Right ventricle myocardium superior (tissue), 1 donor: ENCODE measurements at regions not wholly inside any gene's neighbourhood (a gene's known extent, or its start where the extent isn't known, plus 50 kb on each side); places are given as distances from the start of the nearest gene placed in this dataset.

Source experiments
- ATAC-seq: fragments of 200-7000 bp; cut with Tn5 transposase; one replicate; pipeline ENCODE4 v1.9.1; 2020; ENCODE audit warnings: mild to moderate bottlenecking; ENCODE audit not compliant: poor library complexity
- DNase-seq: peaks from one replicate; pipeline ENCODE4 v3.0.0-alpha.2; 2020
- intact Hi-C: fragments of 100-400 bp; cut with DNase I; formaldehyde crosslinking; loops from one replicate; pipeline ENCODE4 v1.11.2; 2022
- donor health status: DM: no; HTN: yes; CAD: no; lungs with severe emphysema.

GRCh38 chr1:239270509-239270908 is 115.9 kb upstream of the CHRM3 start:
- DNase-seq (no peak), ATAC-seq (no peak)
- intact Hi-C loops, result no loop called here

- intact Hi-C loops, result no loop called here
- ATAC-seq, result no peak
- no peak for DNase-seq
These were observed 116.7 kb upstream of the CHRM3 start for GRCh38 chr1:239269706-239270105.

GRCh38 chr1:239268941-239269340 is 117.4 kb upstream of the CHRM3 start:
- ATAC-seq (no peak), DNase-seq (no peak)
- intact Hi-C loops, result no loop called here

- DNase-seq, result no peak
- ATAC-seq, result no peak
- intact Hi-C loops, result no loop called here
These were observed 118.4 kb upstream of the CHRM3 start for GRCh38 chr1:239268007-239268406.

GRCh38 chr1:239263801-239264200 is 122.6 kb upstream of the CHRM3 start:
- ATAC-seq (no peak), DNase-seq (no peak)
- intact Hi-C loops, result no loop called here

GRCh38 chr1:239262538-239262937 is 123.8 kb upstream of the CHRM3 start:
- DNase-seq (no peak), ATAC-seq (no peak)
- intact Hi-C loops, result no loop called here

GRCh38 chr1:239261521-239261920 is 124.8 kb upstream of the CHRM3 start:
- DNase-seq, result no peak
- intact Hi-C loops, result no loop called here
- no peak for ATAC-seq

GRCh38 chr1:239260842-239261241 is 125.5 kb upstream of the CHRM3 start:
- no peak for DNase-seq
- no peak for ATAC-seq
- intact Hi-C loops, result no loop called here

GRCh38 chr1:239255628-239256160 is 130.7 kb upstream of the CHRM3 start:
- intact Hi-C loops, result no loop called here
- DNase-seq (no peak), ATAC-seq (no peak)

GRCh38 chr1:239254999-239255398 is 131.4 kb upstream of the CHRM3 start:
- intact Hi-C loops, result no loop called here
- no peak for DNase-seq
- no peak for ATAC-seq

GRCh38 chr1:239253032-239253431 is 133.3 kb upstream of the CHRM3 start:
- no peak for DNase-seq
- intact Hi-C loops, result no loop called here
- ATAC-seq, result no peak

GRCh38 chr1:239250353-239251035 is 135.9 kb upstream of the CHRM3 start:
- DNase-seq (no peak), ATAC-seq (no peak)
- intact Hi-C loops, result no loop called here

GRCh38 chr1:239247285-239247684 is 139.1 kb upstream of the CHRM3 start:
- no peak for DNase-seq
- ATAC-seq, result no peak
- intact Hi-C loops, result no loop called here

GRCh38 chr1:239244084-239244483 is 142.3 kb upstream of the CHRM3 start:
- intact Hi-C loops, result no loop called here
- no peak for ATAC-seq
- no peak for DNase-seq

- no peak for ATAC-seq
- DNase-seq, result no peak
- intact Hi-C loops, result no loop called here
These were observed 143.4 kb upstream of the CHRM3 start for GRCh38 chr1:239243006-239243405.

- no peak for ATAC-seq
- no peak for DNase-seq
- intact Hi-C loops, result no loop called here
These were observed 144.0 kb upstream of the CHRM3 start for GRCh38 chr1:239242404-239242803.

GRCh38 chr1:239240736-239241135 is 145.6 kb upstream of the CHRM3 start:
- intact Hi-C loops, result no loop called here
- DNase-seq (no peak), ATAC-seq (no peak)

GRCh38 chr1:239239529-239239928 is 146.8 kb upstream of the CHRM3 start:
- intact Hi-C loops, result no loop called here
- ATAC-seq, result no peak

GRCh38 chr1:239237912-239238311 is 148.5 kb upstream of the CHRM3 start:
- no peak for DNase-seq
- intact Hi-C loops, result no loop called here
- ATAC-seq, result no peak

More at GRCh38 chr1:239239529-239239928, 146.8 kb upstream of the CHRM3 start:
- no peak for DNase-seq

- intact Hi-C loops, result no loop called here
- DNase-seq (no peak), ATAC-seq (no peak)
These were observed 152.7 kb upstream of the CHRM3 start for GRCh38 chr1:239233626-239234025.

- ATAC-seq (no peak), DNase-seq (no peak)
- intact Hi-C loops, result no loop called here
These were observed 153.4 kb upstream of the CHRM3 start for GRCh38 chr1:239232921-239233320.
